Fibroblast of skin of left biceps (primary cell): ENCODE measurements at regions not wholly inside any gene's neighbourhood (a gene's known extent, or its start where the extent isn't known, plus 50 kb on each side); places are given as distances from the start of the nearest gene placed in this dataset.

Experiments used
- DNase-seq, 2 experiments: peaks; one replicate each; pipeline ENCODE4 v3.0.0-alpha.2; 2013; ENCODE audit warnings: low read depth in 2 of 2

DNA sequence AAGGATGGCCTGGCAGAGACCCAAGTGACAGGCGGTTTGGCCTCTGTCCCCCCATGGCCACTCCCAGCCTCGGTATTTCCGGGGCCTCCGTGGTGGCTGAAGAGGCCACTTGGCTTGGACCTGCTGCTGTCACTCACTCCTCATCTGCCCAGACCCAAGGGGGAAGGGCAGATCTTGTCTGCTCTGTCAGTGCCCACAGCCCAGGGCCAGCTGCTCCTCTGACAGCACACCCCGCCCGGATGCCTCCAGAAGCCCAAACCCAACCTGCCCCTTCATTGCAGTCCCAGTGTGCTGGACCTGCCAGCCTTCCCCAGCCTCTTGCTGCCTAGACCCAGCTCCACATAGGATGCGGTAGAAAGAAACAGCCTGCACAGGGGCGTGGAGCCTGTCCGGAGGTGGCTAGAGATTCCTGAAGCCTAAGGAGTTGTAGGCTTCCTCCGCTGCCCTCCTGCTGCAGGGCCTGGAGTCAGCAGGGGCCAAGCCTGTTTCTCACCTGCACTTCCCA lies 52.0 kb downstream of the MAGEF1 start:
- no peak for DNase-seq

DNA sequence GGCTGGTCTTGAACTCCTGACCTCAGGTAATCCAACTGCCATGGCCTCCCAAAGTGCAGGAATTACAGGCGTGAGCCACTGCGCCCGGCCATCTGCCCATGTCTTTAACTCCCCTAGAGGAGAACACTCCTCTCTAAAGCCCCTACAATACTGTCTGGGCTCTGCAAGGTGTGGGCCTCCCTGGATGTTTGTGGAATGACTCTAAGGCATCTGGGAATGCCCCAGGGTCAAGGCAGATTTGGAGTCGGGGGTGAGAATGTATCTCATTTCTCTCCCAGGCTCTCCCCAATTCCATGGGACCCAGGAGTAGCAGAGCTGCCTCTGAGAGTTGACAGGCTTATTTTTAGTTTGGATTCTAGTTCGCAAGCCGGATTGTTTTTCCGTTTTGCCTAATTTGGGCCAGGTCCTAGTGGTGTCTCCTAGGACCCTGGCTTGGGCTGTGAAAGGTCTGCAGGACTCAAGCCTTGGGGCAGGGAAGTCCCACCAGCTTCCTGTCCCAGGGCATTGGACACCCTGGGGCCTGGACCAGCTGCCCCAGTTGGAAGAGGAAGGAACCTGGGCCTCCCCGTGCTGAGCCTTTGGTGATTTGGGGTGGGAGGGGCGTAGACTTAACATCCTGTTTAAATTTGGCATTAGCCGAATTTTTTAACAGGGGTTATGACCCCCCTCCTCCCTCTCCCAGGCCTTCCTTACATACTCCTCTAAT lies 53.5 kb downstream of the MAGEF1 start:
- DNase-seq, result no peak

DNA sequence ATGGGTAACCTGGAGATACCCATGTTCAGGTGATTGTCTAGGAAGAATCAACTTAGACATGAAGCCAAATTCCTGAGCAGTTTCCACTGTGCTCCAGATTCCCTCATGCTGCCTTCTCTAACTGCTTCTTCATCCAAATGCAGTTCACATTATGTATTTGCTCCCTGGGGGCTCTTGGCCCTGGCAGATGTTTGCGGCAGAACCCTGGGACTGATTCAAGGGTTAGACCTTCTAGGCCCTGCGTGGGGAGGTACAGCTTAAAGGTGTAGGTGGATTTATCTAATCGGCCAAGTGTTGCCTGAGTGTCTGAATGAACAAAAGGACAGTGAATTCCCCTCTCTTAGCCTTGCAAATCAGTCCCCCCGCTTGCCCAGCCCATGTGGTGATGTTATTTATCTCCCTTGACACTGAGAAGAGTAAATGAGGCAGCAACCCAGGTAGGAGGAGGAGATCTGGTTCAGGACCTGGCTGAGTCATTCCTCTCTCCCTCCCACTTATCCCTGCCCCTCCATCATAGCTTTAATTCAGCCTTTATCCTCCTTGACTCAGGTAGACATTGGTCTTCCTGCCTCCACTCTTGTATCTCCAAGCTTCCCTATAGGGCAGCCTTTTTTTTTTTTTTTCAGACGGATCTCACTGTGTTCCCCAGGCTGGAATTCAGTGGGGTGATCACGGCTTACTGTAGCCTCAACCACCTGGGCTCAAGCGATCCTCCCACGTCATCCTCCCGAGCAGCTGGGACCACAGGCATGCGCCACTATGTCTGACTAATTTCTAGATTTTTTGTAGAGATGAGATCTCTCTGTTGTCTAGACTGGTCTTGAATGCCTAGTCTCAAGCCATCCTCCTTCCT lies 54.8 kb downstream of the MAGEF1 start:
- peak; percentile 65 to 66 for DNase-seq

DNA sequence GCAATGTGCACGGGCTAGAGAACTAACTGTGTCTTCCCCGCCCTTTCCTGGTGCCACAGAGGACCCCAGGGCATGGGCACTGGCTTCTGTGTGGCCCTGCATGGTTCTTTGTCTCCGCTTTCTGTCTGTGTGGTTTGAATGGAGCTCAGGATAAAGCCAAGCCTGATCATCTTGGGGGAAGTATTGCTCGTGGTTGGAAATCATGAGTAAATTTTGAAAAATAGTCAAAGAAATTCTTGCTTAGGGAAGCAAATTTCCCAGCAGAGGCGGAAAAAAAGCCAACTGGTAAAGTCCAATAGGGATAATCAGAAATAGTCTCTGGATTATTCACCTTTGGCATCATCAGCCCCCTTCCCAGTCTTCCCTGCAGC lies 55.4 kb downstream of the MAGEF1 start:
- no peak for DNase-seq

DNA sequence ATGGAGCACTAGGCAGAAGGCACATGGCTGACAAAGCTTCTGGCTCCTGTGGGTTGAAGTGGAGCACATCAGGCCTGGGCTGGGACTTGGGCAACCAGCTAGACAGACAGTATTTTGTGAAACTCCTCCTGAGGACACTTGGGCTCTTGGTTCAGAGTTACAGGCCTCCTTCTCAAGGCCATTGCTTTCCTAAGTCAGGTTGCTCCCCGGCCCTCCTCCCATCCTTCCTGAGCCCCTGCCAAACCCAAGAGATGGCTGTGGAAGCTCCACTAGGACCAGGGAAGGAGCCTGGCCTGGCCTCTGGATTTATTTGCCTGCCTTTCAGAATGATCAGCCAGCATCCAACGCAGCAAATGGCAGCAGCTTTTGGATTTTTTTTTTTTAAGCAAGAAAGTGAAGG lies 56.3 kb downstream of the MAGEF1 start:
- DNase-seq, result no peak

DNA sequence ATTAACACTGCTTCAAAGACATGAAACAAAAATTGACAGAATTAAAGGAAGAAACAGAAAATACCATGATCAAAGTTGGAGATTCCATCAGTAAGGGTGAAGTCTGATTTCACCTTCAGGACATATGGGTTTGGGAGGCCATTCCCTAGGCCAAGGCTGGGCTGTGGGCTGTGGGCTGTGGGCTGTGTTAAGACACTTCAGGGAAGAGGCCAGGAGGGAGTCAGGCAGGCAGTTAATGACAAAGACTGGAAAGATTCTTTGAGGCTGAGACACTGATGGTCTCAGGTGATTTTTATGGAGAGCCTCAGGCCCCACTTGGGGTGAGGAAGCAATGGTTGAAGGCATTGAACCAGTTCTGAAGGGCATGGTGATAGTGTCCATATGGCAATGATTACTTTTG lies 57.5 kb downstream of the MAGEF1 start:
- DNase-seq, result no peak

DNA sequence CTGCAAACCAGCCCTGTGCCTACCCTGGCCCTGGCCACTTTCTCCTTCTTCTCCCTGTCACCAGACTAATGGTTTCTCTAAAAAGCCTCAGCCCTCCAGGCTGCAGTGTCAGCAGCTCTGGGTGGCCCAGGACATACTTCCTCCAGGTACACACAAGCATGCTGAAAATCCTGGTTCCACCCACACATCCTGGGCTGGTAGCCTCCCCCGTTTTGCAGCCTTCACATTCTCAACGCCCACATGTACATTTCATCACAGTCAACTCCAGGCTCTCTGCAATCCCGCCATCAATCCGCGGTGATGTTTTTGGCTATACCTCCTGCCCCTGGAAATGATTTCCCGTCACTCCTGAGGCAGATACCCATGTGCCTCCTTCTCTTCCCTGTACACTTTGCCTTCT lies 59.4 kb downstream of the MAGEF1 start:
- no peak for DNase-seq

DNA sequence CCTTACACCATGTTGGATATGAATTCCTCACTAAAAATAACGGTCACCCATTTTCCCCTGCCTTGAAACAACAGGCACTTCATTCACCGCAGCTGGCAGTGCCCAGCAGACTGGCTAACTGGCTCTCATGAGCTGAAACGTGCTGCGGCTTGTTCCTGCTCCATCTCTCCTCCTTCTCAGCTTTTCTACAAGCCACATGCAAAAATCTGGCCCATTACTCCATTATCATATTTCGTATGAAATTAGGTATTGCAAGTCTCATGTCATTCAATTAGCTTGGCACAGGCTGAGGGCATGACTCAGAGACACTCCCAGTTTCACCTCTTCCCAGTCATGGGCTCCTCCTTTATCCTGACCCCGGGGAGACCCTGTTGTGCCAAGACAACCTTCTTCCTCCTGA lies 60.0 kb downstream of the MAGEF1 start:
- DNase-seq, result no peak

DNA sequence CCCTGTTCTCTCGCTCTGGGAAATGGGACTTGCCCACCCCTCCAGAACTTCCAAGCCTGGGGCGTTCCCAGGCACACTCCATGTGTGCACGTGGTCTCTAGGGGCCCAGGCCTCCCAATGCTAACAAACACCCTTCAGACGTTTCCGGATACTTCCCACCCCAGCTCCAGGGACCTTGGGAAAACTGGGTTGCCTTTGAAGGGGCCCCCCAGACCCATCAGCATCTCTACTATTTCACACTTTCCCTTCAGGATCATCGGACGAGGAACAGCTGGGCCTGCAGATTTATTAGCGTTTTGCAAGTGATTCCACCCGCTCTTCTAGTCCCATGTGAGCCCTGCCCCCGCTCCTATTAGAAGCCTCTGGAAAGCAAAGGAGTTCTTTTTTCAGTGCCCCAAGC lies 63.2 kb downstream of the MAGEF1 start:
- DNase-seq, result no peak

DNA sequence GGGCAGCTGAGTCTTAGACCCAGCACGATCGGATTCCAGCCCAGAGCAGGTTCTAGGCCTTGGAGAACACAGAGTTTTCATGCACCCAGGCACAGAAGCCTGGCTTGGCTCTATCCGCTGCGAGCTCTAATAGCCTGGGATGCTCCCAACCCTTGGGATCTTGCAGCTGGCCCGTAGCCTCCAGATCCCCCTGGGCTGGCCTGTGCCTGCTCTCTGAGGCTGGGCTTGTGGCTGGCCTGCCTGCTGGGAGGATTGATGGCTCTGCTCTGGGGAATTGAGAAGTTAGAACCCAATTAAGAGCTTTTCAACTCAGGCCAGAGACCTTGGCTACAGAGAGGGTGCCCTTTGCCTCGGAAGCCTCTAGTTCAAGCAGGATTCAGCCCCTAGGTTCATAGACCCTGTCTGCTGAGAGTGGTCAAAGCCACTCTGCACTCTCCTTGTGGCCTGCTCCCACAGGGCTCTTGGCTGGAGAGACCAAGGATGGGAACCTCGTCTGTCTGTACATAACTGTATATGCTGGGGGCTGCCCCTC lies 64.4 kb downstream of the MAGEF1 start:
- no peak for DNase-seq

DNA sequence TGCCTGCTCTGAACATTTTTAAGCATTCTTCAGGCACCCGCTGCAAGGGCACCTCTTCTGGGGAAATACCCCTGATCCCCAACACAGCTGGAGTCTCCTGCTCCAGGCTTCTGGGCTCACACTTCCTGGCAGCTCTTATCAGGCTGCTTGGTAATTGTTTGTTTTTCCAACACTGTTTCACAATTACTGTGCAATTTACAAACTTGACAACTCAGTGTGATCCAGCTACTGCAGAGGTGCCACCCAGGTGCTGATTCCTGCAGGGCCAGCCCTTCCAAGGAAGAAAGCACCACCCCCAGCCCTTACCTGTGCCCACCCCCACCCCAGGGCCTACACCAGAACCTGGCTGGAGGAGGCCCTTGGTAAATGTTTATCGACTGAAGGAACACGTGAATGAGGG lies 66.5 kb downstream of the MAGEF1 start:
- DNase-seq, result no peak

DNA sequence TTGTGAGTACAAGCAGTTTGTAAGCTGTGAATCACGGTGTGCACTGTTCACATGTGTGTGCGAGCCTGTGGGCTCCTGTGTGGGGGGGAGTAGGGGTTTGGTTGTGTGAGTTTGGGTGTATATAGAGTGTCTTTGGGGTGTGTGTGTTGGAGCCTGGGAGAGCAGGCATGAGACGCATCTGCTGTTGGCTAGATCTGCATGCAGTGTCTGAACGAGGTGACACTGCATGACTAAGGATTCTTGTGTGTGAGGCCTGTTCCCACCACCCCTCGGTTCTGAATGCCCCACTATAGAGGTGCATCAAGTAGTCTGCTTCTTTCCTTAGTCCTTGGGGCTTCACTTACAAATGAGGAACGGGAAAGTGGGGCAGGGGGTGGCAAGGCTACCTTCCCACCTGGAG lies 68.4 kb downstream of the MAGEF1 start:
- no peak for DNase-seq

DNA sequence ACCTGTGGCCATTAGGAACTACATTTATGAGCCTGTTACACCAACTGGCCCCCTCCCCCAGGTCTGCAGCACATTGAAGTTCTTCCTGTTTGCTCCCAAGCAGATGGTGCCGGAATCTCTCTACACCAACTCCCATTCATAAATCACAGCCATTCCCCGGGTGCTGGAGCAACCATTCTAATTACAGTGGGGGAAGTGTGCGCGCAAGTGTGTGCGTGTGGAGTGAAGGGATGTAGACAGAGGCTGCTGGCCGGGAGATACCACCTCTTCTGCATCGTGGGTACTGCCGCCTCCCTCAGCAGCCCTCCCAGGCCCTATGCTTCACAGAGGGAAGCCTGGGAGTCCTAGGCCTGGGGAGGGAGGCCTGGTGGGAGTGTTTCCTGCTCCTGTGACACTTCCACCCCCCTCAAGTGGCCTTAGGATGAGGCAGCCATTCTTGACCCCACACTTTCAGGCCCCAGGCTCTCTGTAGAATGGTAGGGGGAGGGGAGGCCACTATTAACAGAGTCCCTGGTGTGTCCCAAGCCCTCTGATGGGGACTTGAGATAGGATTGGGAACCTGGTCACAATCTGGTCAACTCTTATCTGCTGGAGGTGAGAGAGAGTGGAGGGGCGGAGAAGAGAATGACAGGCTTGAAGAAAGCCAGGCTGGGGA lies 69.1 kb downstream of the MAGEF1 start:
- DNase-seq, result no peak

DNA sequence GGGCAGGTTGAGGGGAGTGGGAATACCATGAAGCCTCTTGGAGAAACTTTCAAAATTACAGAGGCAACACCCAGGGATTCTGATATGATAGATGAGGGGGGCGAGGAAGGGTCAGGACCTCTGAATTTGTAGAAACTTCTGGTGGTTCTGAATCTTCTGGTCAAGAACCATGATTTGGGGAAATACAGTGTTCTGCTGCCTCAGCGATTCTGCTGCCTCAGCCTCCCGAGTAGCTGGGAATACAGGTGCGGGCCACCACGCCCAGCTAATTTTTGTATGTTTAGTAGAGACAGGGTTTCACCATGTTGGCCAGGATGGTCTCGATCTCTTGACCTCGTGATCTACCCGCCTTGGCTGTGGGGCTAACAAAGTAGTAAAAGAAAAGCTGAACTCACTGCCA lies 70.4 kb downstream of the MAGEF1 start:
- no peak for DNase-seq

DNA sequence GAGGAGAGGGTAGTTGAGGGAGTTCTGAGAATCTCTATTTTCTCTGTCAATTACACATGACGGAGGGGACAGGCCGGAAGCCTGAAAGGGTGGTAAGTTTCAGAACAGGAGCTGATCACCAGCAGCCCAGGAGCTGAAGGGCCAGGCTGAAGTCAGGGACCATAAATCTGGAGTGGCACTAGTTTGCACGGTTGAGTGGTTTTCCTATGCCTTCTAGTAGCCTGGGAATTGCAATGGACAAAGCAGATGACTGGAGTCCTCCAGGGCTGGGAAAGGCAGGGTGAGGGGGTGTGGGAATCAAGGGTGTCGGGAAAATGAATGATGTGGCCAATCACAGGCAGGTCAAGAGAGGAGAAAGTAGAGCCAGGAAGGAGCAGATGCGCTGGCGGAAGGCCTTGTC lies 72.5 kb downstream of the MAGEF1 start:
- no peak for DNase-seq

DNA sequence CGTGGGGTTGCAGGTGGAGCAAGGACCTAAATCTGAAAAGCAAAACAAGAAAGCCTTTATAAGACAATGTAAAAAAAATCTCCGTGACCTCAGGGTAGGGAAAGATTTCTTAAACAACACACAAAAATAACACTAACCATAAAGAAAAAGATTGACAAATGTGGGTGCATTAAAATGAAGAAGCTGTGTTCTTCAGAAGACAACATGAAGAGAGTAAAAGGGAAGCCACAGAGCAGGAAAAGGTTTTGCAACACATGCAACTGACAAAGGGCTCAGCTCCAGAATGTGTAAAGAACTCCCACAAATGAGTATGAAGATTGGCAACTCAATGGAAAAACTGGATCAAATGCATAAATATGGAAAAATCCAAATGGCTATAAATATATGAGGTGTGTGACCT lies 74.2 kb downstream of the MAGEF1 start:
- no peak for DNase-seq

DNA sequence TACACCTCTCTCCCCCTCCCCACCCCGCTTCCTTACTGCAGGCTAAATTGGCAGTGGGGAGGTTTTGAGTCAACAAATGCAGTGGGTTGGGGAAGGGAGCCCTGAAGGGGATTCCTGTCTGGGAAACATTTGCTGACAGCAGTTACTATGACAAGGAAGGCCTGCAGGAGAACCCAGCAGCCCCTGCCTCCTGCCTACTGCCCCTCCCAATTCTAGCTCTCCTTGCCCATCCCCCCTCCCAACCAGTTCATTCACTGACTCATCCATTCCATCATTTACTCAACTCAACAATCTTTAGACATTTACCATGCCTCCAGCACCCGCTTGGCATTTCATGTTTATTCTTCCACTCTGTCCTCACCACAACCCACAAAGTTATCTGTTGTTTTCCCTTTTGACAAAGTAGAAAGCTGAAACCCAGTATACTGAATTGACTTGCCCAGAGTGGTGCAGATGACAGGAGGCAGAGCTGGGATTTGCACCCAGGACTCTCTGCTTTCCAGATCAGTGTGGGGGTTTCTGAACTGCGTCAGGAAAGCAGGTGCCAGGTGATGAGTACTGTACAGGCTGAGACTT lies 75.0 kb downstream of the MAGEF1 start:
- peak; percentile 57 to 60 for DNase-seq

DNA sequence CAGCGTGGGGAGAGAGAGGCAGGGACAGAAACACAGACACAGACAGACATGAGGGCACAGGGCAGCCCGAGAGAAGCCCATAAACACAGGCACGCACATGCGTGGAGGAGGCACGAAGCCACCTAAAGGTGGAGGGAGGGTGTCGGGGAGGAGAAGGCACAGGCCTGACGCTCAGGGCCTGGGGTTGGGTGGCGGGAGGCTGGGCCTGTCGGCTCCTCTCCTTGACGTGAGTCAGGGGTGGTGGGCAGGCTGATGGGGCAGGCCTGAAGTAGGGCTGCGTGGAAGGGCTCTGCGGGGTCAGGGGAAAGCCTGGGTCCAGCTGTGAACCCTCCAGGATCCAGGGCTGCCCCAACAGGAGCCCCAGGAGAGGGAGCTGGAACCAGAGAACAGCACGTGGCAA lies 74.2 kb downstream of the EPHB3 start:
- DNase-seq, result no peak

DNA sequence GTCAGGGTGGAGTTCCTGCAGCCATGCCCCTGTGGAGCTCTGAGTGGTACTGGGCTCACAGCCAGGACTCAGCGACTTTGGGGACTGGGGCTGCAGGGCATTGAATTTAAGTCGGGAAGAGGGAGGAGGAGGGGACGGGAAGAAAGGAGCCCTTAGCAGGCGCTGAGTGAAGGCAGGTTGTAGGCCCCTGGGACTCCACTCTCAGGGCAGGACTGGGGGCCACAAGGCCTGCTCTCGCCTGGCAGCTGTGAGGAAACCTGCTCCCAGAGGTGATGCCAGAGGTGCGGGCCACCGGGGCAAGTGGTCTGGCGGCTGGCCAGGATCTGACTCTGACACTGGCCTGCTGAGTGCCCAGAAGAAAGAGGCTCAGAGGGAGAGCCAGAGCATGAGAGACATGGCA lies 73.5 kb downstream of the EPHB3 start:
- no peak for DNase-seq

DNA sequence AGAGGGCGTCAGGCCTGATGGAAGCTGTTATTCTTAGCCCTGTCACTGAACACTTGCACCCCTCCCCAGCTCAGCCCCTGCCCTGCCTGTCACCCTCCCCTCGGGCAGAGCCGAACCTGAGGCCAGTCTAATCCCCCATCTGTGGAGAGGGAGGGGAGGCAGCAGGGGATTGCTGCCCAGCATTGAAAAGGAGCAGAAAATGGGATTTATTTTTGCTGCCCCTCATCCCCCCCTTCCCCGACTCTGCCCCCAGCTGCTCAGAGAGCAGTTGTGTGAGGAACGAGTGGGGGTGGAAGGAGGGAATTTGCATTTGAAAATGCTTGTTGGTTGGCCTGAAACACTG lies 71.6 kb downstream of the EPHB3 start:
- no peak for DNase-seq

DNA sequence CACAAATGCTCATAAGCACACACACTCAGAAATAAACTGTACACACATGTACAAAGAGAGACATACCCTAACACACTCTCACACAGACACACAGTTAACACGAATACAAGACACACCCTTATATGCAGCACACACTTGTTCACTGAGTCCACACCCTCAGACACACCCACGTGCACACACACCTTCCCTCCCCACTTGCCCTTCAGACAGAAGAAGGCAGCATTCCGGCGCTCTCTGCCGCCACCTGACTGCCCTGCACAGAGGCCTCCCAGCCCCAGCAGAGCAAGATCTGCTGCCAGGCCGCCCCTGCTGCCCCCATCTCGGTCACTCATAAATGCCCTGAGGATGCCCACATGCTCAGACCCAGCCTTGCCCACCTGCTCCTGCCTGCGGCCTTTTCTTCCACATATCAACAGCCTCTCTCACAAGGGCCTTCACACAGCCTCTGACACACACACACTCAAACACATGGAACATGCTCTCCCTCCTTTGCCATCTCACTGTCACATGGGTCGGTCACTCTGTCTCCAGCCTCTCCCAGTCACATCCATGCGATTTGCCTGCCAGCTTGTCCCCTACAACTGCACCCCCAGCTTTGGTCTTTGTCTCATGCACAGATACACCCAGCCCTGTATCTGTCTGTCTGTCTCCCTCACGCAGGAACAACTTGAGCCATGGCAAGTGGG lies 71.1 kb downstream of the EPHB3 start:
- no peak for DNase-seq
